Lower leg skin (tissue), 3 donors: ENCODE measurements at regions not wholly inside any gene's neighbourhood (a gene's known extent, or its start where the extent isn't known, plus 50 kb on each side); places are given as distances from the start of the nearest gene placed in this dataset.

ENCODE experiments used
- CTCF ChIP-seq, 3 donors: fragments of 450-650 bp; IDR thresholded peaks; one replicate each; pipeline ENCODE4 v1.5.1; 2016; ENCODE audit warnings: antibody characterized with exemption in 3 of 3, mild to moderate bottlenecking in 3 of 3, moderate library complexity in 2 of 3
- POLR2A ChIP-seq, 2 donors: fragments of 450-650 bp; IDR thresholded peaks; one replicate each; pipeline ENCODE4 v1.6.1; 2016 to 2017; ENCODE audit warnings: antibody characterized with exemption in 2 of 2, mild to moderate bottlenecking in 1 of 2, moderate library complexity in 1 of 2

- TF ChIP-seq CTCF (IDR thresholded peaks at IDR 0.05): no peak
- TF ChIP-seq POLR2A (IDR thresholded peaks at IDR 0.05): no peak
Observed at GRCh38 chrX:43446752-43447151, 209.3 kb upstream of the MAOA start.
